ENCODE measurements at regions not wholly inside any gene's neighbourhood (a gene's known extent, or its start where the extent isn't known, plus 50 kb on each side); places are given as distances from the start of the nearest gene placed in this dataset.
A peak's percentile ranks its signal among the peaks of the same experiment; 100 is the strongest.

- peak in 1 of 10 donors; percentile 33 for DNase-seq
- intact Hi-C loops (cut with DNase I), result no loop called here
Observed at GRCh38 chr10:78784546-78784945, 284.2 kb upstream of the ZMIZ1 start.

- intact Hi-C loops (cut with DNase I), result no loop called here
- peak in 1 of 10 donors; percentile 13 for DNase-seq
Observed at GRCh38 chr10:78785066-78785465, 283.7 kb upstream of the ZMIZ1 start.

- no peak for DNase-seq
- intact Hi-C loops (cut with DNase I), result no loop called here
Observed at GRCh38 chr10:78785991-78786390, 282.8 kb upstream of the ZMIZ1 start.

- DNase-seq, result no peak
- intact Hi-C loops (cut with DNase I), result no loop called here
Observed at GRCh38 chr10:78787125-78787524, 281.6 kb upstream of the ZMIZ1 start.

GRCh38 chr10:78794736-78795455 lies 273.9 kb upstream of the ZMIZ1 start:
- DNase-seq, result peak in 1 of 10 donors; percentile 58
- intact Hi-C loops (cut with DNase I), result no loop called here

GRCh38 chr10:78798976-78799730 lies 269.6 kb upstream of the ZMIZ1 start:
- intact Hi-C loops (cut with DNase I), result no loop called here
- peak in 1 of 10 donors; percentile 9 for DNase-seq

GRCh38 chr10:78800006-78800405 lies 268.8 kb upstream of the ZMIZ1 start:
- DNase-seq, result peak in 1 of 10 donors; percentile 83
- intact Hi-C loops (cut with DNase I), result no loop called here

- DNase-seq, result peak in 1 of 10 donors; percentile 12
- intact Hi-C loops (cut with DNase I), result no loop called here
Observed at GRCh38 chr10:78800535-78801320, 268.0 kb upstream of the ZMIZ1 start.

- DNase-seq, result peak in 1 of 10 donors; percentile 49
- intact Hi-C loops (cut with DNase I), result no loop called here
Observed at GRCh38 chr10:78802431-78802830, 266.3 kb upstream of the ZMIZ1 start.

GRCh38 chr10:78802866-78803265 lies 265.9 kb upstream of the ZMIZ1 start:
- peak in 3 of 10 donors; percentile 46 to 85 (median 78) for DNase-seq
- intact Hi-C loops (cut with DNase I), result no loop called here

- intact Hi-C loops (cut with DNase I), result no loop called here
Observed at GRCh38 chr10:78803710-78804109, 265.1 kb upstream of the ZMIZ1 start.

GRCh38 chr10:78804411-78805032 lies 264.2 kb upstream of the ZMIZ1 start:
- intact Hi-C loops (cut with DNase I), result no loop called here
- DNase-seq, result peak in 2 of 10 donors; percentile 77 to 87

More at GRCh38 chr10:78803710-78804109, 265.1 kb upstream of the ZMIZ1 start:
- DNase-seq, result peak in 1 of 10 donors; percentile 67

- DNase-seq, result peak in 1 of 10 donors; percentile 55
- intact Hi-C loops (cut with DNase I), result no loop called here
Observed at GRCh38 chr10:78805176-78805575, 263.6 kb upstream of the ZMIZ1 start.

- intact Hi-C loops (cut with DNase I), result no loop called here
- peak in 1 of 10 donors; percentile 51 for DNase-seq
Observed at GRCh38 chr10:78806681-78807221, 262.0 kb upstream of the ZMIZ1 start.

- DNase-seq, result peak in 1 of 10 donors; percentile 44
- intact Hi-C loops (cut with DNase I), result no loop called here
Observed at GRCh38 chr10:78807504-78808203, 261.1 kb upstream of the ZMIZ1 start.

- DNase-seq, result peak in 1 of 10 donors; percentile 18
- intact Hi-C loops (cut with DNase I), result no loop called here
Observed at GRCh38 chr10:78808286-78808685, 260.5 kb upstream of the ZMIZ1 start.

GRCh38 chr10:78808736-78809367 lies 259.9 kb upstream of the ZMIZ1 start:
- intact Hi-C loops (cut with DNase I), result no loop called here
- peak in 1 of 10 donors; percentile 59 for DNase-seq

- intact Hi-C loops (cut with DNase I), result no loop called here
- DNase-seq, result no peak
Observed at GRCh38 chr10:78811174-78811573, 257.6 kb upstream of the ZMIZ1 start.
